ENCODE measurements at regions not wholly inside any gene's neighbourhood (a gene's known extent, or its start where the extent isn't known, plus 50 kb on each side); places are given as distances from the start of the nearest gene placed in this dataset.
A peak's percentile ranks its signal among the peaks of the same experiment; 100 is the strongest.

- Histone ChIP-seq H3K4me3 (ENCODE audit: low read depth in 1 of 2, low read length in 2 of 2) (no peak overlapping the region), H3K9me3 (ENCODE audit: control insufficient read depth in 1 of 2, low read length in 2 of 2) (no peaks in the 10 kb centered on the region), H3K27me3 (ENCODE audit: low read depth, low read length) (no peaks in the 10 kb centered on the region), H3K27ac (ENCODE audit: low read length) (no peak overlapping the region), H3K4me1 (ENCODE audit: control insufficient read depth in 1 of 2, insufficient read depth in 2 of 2, low read length in 2 of 2) (no peaks in the 10 kb centered on the region), H3K36me3 (ENCODE audit: control insufficient read depth in 1 of 2, insufficient read depth in 2 of 2, low read length in 2 of 2) (no peaks in the 10 kb centered on the region)
These were observed 129.4 kb upstream of the CXCR4 start for GRCh38 chr2:136247204-136247950.

GRCh38 chr2:136246086-136246669, 128.2 kb upstream of the CXCR4 start:
- Histone ChIP-seq H3K27me3 (ENCODE audit: low read depth, low read length) (no peaks in the 10 kb centered on the region), H3K36me3 (ENCODE audit: control insufficient read depth in 1 of 2, insufficient read depth in 2 of 2, low read length in 2 of 2) (no peaks in the 10 kb centered on the region), H3K4me1 (ENCODE audit: control insufficient read depth in 1 of 2, insufficient read depth in 2 of 2, low read length in 2 of 2) (no peaks in the 10 kb centered on the region), H3K4me3 (ENCODE audit: low read depth in 1 of 2, low read length in 2 of 2) (peak overlapping the region; percentile 20 to 23), H3K27ac (ENCODE audit: low read length) (no peak overlapping the region), H3K9me3 (ENCODE audit: control insufficient read depth in 1 of 2, low read length in 2 of 2) (no peaks in the 10 kb centered on the region)

- Histone ChIP-seq H3K4me1 (ENCODE audit: control insufficient read depth in 1 of 2, insufficient read depth in 2 of 2, low read length in 2 of 2) (no peaks in the 10 kb centered on the region), H3K27ac (ENCODE audit: low read length) (no peak overlapping the region), H3K27me3 (ENCODE audit: low read depth, low read length) (no peaks in the 10 kb centered on the region), H3K4me3 (ENCODE audit: low read depth in 1 of 2, low read length in 2 of 2) (no peak overlapping the region), H3K36me3 (ENCODE audit: control insufficient read depth in 1 of 2, insufficient read depth in 2 of 2, low read length in 2 of 2) (no peaks in the 10 kb centered on the region), H3K9me3 (ENCODE audit: control insufficient read depth in 1 of 2, low read length in 2 of 2) (no peaks in the 10 kb centered on the region)
These were observed 127.3 kb upstream of the CXCR4 start for GRCh38 chr2:136245211-136245610.

- Histone ChIP-seq H3K4me1 (ENCODE audit: control insufficient read depth in 1 of 2, insufficient read depth in 2 of 2, low read length in 2 of 2) (no peaks in the 10 kb centered on the region), H3K9me3 (ENCODE audit: control insufficient read depth in 1 of 2, low read length in 2 of 2) (no peaks in the 10 kb centered on the region), H3K4me3 (ENCODE audit: low read depth in 1 of 2, low read length in 2 of 2) (no peak overlapping the region), H3K27me3 (ENCODE audit: low read depth, low read length) (no peaks in the 10 kb centered on the region), H3K27ac (ENCODE audit: low read length) (no peak overlapping the region), H3K36me3 (ENCODE audit: control insufficient read depth in 1 of 2, insufficient read depth in 2 of 2, low read length in 2 of 2) (no peaks in the 10 kb centered on the region)
These were observed 126.6 kb upstream of the CXCR4 start for GRCh38 chr2:136244536-136244885.

- no peak overlapping the region for H3K27ac ChIP-seq (ENCODE audit: low read length)
These were observed 125.9 kb upstream of the CXCR4 start for GRCh38 chr2:136243638-136244535.

GRCh38 chr2:136242687-136243277, 124.8 kb upstream of the CXCR4 start:
- Histone ChIP-seq H3K27me3 (ENCODE audit: low read depth, low read length) (no peaks in the 10 kb centered on the region), H3K36me3 (ENCODE audit: control insufficient read depth in 1 of 2, insufficient read depth in 2 of 2, low read length in 2 of 2) (no peaks in the 10 kb centered on the region), H3K4me1 (ENCODE audit: control insufficient read depth in 1 of 2, insufficient read depth in 2 of 2, low read length in 2 of 2) (peaks cover 0 to 6% of the 10 kb centered on the region in 2 donors), H3K9me3 (ENCODE audit: control insufficient read depth in 1 of 2, low read length in 2 of 2) (no peaks in the 10 kb centered on the region), H3K27ac (ENCODE audit: low read length) (no peak overlapping the region), H3K4me3 (ENCODE audit: low read depth in 1 of 2, low read length in 2 of 2) (no peak overlapping the region)

More at GRCh38 chr2:136243638-136244535, 125.9 kb upstream of the CXCR4 start:
- no peaks in the 10 kb centered on the region for H3K9me3 ChIP-seq (ENCODE audit: control insufficient read depth in 1 of 2, low read length in 2 of 2)
- H3K4me1 ChIP-seq (ENCODE audit: control insufficient read depth in 1 of 2, insufficient read depth in 2 of 2, low read length in 2 of 2), result no peaks in the 10 kb centered on the region
- no peaks in the 10 kb centered on the region for H3K36me3 ChIP-seq (ENCODE audit: control insufficient read depth in 1 of 2, insufficient read depth in 2 of 2, low read length in 2 of 2)
- H3K27me3 ChIP-seq (ENCODE audit: low read depth, low read length), result no peaks in the 10 kb centered on the region
- no peak overlapping the region for H3K4me3 ChIP-seq (ENCODE audit: low read depth in 1 of 2, low read length in 2 of 2)

- Histone ChIP-seq H3K36me3 (ENCODE audit: control insufficient read depth in 1 of 2, insufficient read depth in 2 of 2, low read length in 2 of 2) (no peaks in the 10 kb centered on the region), H3K27me3 (ENCODE audit: low read depth, low read length) (no peaks in the 10 kb centered on the region), H3K27ac (ENCODE audit: low read length) (no peak overlapping the region), H3K9me3 (ENCODE audit: control insufficient read depth in 1 of 2, low read length in 2 of 2) (no peaks in the 10 kb centered on the region), H3K4me3 (ENCODE audit: low read depth in 1 of 2, low read length in 2 of 2) (no peak overlapping the region), H3K4me1 (ENCODE audit: control insufficient read depth in 1 of 2, insufficient read depth in 2 of 2, low read length in 2 of 2) (peaks cover 0 to 6% of the 10 kb centered on the region in 2 donors)
These were observed 124.2 kb upstream of the CXCR4 start for GRCh38 chr2:136242100-136242499.

GRCh38 chr2:136239079-136239685, 121.2 kb upstream of the CXCR4 start:
- Histone ChIP-seq H3K36me3 (ENCODE audit: control insufficient read depth in 1 of 2, insufficient read depth in 2 of 2, low read length in 2 of 2) (no peaks in the 10 kb centered on the region), H3K27ac (ENCODE audit: low read length) (peak overlapping the region; percentile 76), H3K4me3 (ENCODE audit: low read depth in 1 of 2, low read length in 2 of 2) (no peak overlapping the region), H3K9me3 (ENCODE audit: control insufficient read depth in 1 of 2, low read length in 2 of 2) (no peaks in the 10 kb centered on the region), H3K4me1 (ENCODE audit: control insufficient read depth in 1 of 2, insufficient read depth in 2 of 2, low read length in 2 of 2) (peaks cover 0 to 18% of the 10 kb centered on the region in 2 donors), H3K27me3 (ENCODE audit: low read depth, low read length) (no peaks in the 10 kb centered on the region)

- Histone ChIP-seq H3K27ac (ENCODE audit: low read length) (peak overlapping the region; percentile 58), H3K9me3 (ENCODE audit: control insufficient read depth in 1 of 2, low read length in 2 of 2) (no peaks in the 10 kb centered on the region)
These were observed 120.5 kb upstream of the CXCR4 start for GRCh38 chr2:136238286-136239078.

GRCh38 chr2:136236019-136236418, 118.1 kb upstream of the CXCR4 start:
- Histone ChIP-seq H3K36me3 (ENCODE audit: control insufficient read depth in 1 of 2, insufficient read depth in 2 of 2, low read length in 2 of 2) (no peaks in the 10 kb centered on the region), H3K27me3 (ENCODE audit: low read depth, low read length) (no peaks in the 10 kb centered on the region), H3K4me3 (ENCODE audit: low read depth in 1 of 2, low read length in 2 of 2) (no peak overlapping the region), H3K4me1 (ENCODE audit: control insufficient read depth in 1 of 2, insufficient read depth in 2 of 2, low read length in 2 of 2) (peaks cover 0 to 27% of the 10 kb centered on the region in 2 donors), H3K27ac (ENCODE audit: low read length) (no peak overlapping the region), H3K9me3 (ENCODE audit: control insufficient read depth in 1 of 2, low read length in 2 of 2) (no peaks in the 10 kb centered on the region)

More at GRCh38 chr2:136238286-136239078, 120.5 kb upstream of the CXCR4 start:
- Histone ChIP-seq H3K4me1 (ENCODE audit: control insufficient read depth in 1 of 2, insufficient read depth in 2 of 2, low read length in 2 of 2) (peaks cover 0 to 19% of the 10 kb centered on the region in 2 donors), H3K4me3 (ENCODE audit: low read depth in 1 of 2, low read length in 2 of 2) (no peak overlapping the region), H3K36me3 (ENCODE audit: control insufficient read depth in 1 of 2, insufficient read depth in 2 of 2, low read length in 2 of 2) (no peaks in the 10 kb centered on the region), H3K27me3 (ENCODE audit: low read depth, low read length) (no peaks in the 10 kb centered on the region)
